SH-SY5Y (cell line): ENCODE measurements at regions not wholly inside any gene's neighbourhood (a gene's known extent, or its start where the extent isn't known, plus 50 kb on each side); places are given as distances from the start of the nearest gene placed in this dataset.

ENCODE experiments used
- GATA2 ChIP-seq: IDR thresholded peaks from 2 replicates; pipeline ENCODE4 v1.6.1; 2011; ENCODE audit warnings: mild to moderate bottlenecking, low read depth, low read length
- GATA3 ChIP-seq: IDR thresholded peaks from 2 replicates; pipeline ENCODE4 v1.6.1; 2011; ENCODE audit warnings: low read depth, mild to moderate bottlenecking, low read length, moderate library complexity

DNA sequence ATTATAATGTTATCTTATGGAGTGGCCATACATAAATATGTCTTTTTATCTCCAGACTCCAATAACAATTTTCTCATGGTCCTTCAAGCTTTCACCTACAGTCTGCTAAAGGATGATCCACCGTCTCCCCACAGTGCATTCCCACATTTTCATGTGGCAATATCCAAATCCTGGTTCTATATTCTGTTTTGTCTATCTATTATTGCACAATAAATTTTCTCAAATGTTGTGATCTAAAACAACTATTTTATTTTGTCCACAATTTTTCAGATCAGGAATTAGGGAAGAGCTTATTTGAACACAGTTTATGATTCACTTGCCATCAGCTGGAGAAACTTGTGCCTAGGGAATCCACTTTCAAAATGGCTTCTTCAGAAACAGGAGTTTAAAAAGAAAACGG lies 614.4 kb upstream of the TMEFF2 start:
- no peak for TF ChIP-seq GATA2
- TF ChIP-seq GATA3 = no peak
